NCI-H510A treated with DMSO at 0.1 percent for 48 hours (cell line): ENCODE measurements at regions not wholly inside any gene's neighbourhood (a gene's known extent, or its start where the extent isn't known, plus 50 kb on each side); places are given as distances from the start of the nearest gene placed in this dataset.

Experiments used
- DNase-seq: peaks from one replicate; lab custom pipeline; 2025; lab: John Stamatoyannopoulos, UW

DNA sequence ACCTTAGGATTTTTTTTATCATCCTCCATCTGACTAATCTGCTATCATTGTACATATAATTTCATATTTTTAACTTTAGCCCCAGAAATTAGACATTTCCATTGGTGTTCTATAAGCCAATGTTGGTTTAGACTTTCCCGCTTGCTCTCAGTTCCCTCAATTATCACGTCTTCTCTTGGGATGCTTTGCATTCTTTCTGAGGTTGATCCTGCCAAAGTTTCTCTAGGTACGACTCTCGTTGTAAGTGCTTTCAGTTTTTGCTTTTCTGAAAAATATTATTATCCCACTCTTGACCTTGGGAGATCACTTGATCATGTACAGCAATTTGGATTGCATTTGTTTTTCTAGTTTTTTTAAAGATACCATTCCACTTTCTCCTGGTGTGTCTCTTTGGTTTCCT, 270.2 kb downstream of the IRS2 start:
- no peak for DNase-seq

- DNase-seq, result no peak
Measured at GRCh38 chr13:109510013-109510412, 276.4 kb downstream of the IRS2 start.

GRCh38 chr13:109509154-109509900, 277.1 kb downstream of the IRS2 start:
- DNase-seq, result no peak

- no peak for DNase-seq
Measured at GRCh38 chr13:109500146-109500773, 286.1 kb downstream of the IRS2 start.

DNA sequence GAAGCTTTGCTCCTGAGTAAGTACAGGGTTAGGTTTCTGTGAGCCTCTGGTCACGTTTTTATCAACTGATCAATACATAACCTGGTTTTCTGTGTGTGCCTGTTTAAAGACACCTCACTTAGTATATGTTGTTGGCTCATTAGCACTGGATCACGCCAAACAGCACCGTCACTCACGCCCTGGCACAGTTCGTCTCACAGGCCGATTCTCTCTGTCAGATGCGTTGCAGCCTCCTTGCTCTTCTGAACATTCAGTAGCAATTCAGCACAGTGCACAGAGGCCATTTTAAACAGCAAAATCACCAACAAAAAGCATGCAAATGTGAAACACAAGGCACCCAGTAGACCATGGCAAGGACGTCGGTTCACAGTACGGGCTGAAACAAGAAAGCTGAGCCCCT, 288.5 kb downstream of the IRS2 start:
- no peak for DNase-seq

- DNase-seq, result no peak
Measured at GRCh38 chr13:109496216-109496615, 290.2 kb downstream of the IRS2 start.

DNA sequence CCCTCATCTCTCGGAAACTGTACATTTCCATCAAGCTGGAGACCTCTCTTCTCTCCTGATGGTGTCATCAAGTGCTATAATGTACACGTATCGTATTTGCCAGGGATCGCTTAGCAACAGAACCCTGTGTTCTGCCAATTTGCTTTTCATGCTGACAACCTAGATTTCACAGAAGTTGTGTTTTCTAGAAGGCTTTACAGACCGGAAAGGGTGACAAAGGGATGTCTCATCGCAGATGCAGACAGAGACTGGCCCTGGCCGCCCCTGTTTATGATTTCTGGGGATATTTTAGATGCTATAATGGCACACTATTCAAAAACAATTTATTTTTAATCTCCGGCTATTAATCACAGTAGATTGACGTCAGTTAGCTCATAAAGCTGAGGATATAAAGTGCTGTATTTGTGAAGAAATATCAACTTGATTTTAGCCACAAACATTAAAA, 291.4 kb downstream of the IRS2 start:
- DNase-seq, result no peak

- DNase-seq, result no peak
Measured at GRCh38 chr13:109485136-109485794, 301.1 kb downstream of the IRS2 start.

- DNase-seq, result no peak
Measured at GRCh38 chr13:109483284-109483683, 303.1 kb downstream of the IRS2 start.

DNA sequence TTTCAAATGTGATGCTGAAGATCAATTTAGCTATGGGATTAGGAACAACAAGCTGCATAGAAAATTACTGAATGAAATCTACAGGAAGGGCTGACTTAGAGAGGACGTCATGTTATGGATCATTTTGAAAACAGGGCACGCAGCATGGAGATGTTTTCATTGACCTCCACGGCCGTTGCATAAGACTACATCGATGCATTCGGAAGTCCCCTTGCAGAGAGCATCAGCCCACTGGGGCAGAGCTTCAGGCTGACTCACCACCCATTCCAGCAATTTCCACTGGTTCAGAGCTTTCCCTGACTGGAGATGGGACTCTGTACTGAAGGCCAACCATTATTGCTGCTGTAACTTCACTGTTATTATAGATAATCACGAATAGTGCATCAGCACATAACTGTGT, 305.3 kb downstream of the IRS2 start:
- DNase-seq, result no peak

- DNase-seq, result no peak
Measured at GRCh38 chr13:109480011-109480955, 306.1 kb downstream of the IRS2 start.

- no peak for DNase-seq
Measured at GRCh38 chr13:109479534-109479933, 306.8 kb downstream of the IRS2 start.

- DNase-seq, result no peak
Measured at GRCh38 chr13:109476001-109476400, 310.4 kb downstream of the IRS2 start.

DNA sequence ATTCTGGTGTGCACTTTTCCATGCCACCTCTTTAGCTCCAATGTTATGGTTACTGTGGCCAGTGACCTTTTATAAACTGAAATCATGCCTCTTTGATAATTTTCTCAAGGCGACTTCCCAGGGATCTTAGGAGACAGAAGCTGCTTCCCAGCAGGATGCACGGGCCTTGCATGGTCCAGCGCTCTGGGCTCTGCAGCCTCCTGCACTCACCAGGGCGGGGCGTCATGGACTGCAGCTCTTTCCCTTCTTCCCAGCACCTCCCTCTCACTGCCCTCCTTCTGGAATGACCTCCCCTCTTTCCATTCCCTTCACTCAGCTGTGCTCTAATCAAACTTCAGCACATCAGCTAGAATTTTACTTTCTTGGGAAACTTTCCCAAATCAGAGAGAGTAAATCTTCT, 318.3 kb downstream of the IRS2 start:
- no peak for DNase-seq

- DNase-seq, result no peak
Measured at GRCh38 chr13:109465148-109465547, 321.2 kb downstream of the IRS2 start.

DNA sequence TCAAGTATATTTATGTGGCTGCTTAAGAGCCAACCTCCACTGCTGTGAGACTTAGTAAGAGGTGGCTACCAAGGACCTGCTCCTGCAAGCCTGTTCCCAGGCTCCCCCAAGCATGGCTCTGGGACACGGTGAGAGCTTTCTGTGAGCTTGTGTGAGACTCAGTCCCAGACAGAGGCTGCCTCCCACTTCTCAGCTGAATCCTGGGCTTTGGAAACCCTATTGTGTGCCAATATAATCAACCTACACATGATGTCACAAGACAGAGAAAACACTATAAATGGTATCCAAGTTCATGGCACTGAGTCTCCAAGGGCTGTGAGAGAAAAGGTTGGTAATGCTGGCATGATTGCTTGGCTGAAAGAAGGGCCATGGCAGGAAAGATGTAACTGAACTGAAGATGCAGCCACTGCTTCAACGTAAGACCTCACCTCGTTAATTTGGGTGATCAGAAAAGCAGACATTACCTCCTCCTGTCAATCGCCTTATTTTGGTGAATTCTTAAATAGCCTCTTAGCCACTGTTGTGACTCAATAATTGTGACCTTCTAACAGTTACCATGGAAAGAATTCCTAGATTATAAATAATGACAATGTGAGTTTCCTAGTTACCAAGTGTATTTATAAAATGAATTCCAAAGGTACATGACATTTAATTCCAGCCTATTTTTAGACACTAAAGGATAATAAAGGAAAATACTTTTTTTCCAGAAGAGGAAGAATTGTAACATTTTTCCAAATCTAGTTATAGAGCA, 332.0 kb downstream of the IRS2 start:
- no peak for DNase-seq

GRCh38 chr13:109451726-109452125, 334.7 kb downstream of the IRS2 start:
- no peak for DNase-seq

GRCh38 chr13:109448629-109449028, 337.8 kb downstream of the IRS2 start:
- no peak for DNase-seq

DNA sequence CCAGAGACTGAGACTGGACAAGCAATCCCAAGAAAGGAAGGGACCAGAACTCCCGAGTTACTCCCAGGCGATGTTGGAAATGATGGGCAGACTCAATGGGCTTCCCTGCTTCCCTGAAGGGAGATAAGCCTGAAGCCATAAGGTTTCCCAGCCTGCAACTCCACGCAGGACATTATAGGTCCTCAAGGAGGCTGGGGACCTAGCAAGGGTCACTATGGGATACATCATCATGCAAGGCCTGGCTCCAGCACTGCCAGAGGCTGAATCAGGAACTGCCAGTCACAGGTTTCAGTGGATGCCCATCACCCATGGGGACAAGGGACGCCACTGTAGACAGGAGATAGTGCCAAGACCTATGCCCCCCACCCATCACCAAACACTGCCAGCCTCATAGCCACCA, 338.7 kb downstream of the IRS2 start:
- no peak for DNase-seq

- DNase-seq, result no peak
Measured at GRCh38 chr13:109440320-109440719, 346.1 kb downstream of the IRS2 start.

GRCh38 chr13:109439813-109440212, 346.6 kb downstream of the IRS2 start:
- DNase-seq, result no peak
